ENCODE measurements at regions not wholly inside any gene's neighbourhood (a gene's known extent, or its start where the extent isn't known, plus 50 kb on each side); places are given as distances from the start of the nearest gene placed in this dataset.

- DNase-seq: peak; percentile 92
Observed at GRCh38 chr9:100714372-100715099, 136.7 kb downstream of the CAVIN4 start.

DNA sequence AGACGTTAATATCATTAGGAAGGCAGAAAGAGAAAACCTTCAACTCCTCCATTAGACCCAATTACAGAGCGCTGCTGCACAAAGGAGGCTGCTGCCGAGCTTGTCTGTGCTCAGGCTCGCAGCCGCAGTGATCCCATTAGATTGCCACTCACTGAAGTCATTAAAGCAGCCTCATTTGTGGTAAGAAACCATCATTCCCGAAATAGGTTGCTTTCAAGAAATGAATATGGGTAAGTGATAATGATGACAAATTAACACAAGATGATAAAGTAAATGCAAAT, 137.2 kb downstream of the CAVIN4 start:
- DNase-seq: peak; percentile 69

- DNase-seq: no peak
Observed at GRCh38 chr9:100718717-100719116, 140.8 kb downstream of the CAVIN4 start.

DNA sequence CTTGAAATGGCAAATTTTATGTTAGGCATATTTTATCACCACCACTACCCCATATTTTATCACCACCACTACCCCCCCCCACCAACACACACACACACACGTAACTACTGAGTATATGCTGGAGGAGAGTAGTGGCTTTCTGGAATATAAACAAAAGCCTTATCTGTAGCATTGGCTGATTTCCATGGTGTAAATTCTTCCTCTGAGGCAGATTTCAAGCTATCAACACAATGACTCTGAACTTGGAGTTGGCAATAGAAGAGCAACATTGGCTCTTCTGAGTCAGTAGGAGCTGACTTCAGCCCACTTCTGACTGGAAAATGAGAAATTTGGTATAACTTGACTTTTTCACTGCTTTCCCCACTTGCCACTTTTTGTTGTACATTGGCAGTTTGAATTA, 143.0 kb downstream of the CAVIN4 start:
- no peak for DNase-seq

DNA sequence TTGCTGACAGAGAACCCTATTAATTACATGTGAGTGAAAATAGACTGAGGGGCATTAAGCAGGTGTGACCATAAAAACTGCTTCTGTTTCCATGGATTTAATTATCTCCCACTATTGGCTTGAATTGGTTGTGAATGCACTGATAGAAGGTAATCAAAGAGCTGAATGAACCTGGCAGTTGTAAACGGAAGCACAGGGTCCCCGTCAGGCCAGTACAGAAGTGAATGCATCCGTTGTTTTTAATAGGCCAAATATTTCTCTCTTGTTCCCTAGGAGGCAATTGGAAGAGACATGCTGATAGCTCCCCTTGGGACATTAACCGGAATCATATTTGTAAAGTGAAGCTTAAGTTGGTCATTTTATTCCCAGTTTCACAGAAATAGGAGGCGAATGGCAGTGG, 147.0 kb downstream of the CAVIN4 start:
- no peak for DNase-seq

GRCh38 chr9:100725371-100725770, 147.5 kb downstream of the CAVIN4 start:
- peak; percentile 51 for DNase-seq

DNA sequence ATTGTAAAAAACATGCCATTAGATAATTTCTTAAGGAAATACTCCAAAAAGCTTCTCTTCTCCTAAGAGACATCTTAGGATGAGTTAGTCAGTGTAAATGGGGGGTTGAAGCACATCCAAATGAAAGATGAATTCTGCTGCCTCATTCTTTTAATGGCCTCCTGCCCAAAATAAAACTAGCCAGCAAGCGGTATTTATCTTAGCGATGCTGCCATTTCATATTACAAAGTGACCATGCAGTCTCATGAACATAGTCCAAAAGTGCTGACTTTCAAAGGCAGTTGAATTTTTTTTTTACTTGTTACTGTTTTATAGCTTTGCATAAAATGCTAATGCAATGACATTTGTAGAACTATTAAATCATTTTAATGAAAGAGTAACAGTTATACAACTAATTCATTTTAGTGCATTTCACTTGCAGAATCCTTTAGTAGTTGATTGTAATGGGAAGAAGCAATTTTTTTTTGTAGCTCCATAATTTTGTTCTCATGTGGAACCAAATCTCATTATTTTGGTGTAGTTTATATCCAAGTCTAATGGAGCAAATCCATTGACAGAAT, 151.5 kb downstream of the CAVIN4 start:
- DNase-seq: no peak

DNA sequence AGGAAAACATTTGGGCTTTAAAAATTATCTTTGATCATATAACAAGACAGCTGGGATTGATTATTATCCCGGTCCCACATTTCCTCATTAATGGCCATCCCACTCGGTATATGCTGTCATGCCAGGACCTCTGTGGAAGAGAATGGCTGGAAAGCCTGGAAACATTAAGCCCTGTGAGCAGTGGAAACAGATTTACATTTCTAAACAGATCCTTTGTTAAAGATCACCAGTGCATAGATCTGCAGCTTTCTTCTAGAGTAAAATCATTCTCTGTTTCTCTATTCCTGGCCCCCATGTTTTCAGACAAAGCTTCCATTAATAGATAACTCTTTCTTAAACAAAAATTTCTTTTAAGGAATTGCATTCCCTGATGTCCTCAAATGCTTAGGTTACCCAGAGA, 152.2 kb downstream of the CAVIN4 start:
- no peak for DNase-seq

DNA sequence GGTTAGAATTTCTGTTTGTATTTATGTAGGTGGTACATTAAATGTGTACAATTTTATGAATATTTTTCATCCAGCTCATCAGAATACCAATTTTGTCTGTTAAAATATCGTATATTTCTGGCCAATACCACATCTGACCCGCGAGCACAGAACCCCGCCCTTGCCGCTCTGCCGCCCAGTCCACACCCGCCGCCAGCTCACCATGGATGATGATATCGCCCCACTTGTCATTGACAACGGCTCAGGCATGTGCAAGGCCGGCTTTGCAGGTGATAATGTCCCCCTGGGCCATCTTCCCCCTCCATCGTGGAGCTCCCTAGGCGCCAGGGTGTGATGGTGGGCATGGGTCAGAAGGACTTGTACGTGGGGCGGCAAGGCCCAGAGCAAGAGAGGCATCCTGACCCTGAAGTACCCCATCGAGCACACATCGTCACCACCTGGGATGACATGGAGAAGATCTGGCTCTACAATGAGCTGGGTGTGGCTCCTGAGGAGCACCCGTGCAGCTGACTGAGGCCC, 153.2 kb downstream of the CAVIN4 start:
- DNase-seq: no peak

GRCh38 chr9:100731557-100731956, 153.7 kb downstream of the CAVIN4 start:
- DNase-seq: no peak

DNA sequence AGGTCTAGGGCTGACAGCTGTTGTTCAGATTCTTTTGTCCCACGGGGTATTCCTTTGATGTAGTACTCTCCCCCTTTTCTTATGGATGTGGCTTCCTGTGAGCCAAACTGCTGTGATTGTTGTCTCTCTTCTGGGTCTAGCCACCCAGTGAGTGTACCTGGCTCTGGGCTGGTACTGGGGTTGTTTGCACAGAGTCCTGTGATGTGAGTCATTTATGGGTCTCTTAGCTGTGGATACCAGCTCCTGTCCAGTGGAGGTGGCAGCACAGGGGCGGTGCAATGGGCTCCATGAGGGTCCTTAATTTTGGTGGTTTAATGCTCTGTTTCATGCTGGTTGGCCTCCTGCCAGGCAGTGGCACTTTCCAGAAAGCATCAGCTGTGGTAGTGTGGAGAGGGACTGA, 161.3 kb downstream of the CAVIN4 start:
- DNase-seq: no peak

- no peak for DNase-seq
Observed at GRCh38 chr9:100739666-100740065, 161.8 kb downstream of the CAVIN4 start.

GRCh38 chr9:100748930-100749329, 171.1 kb downstream of the CAVIN4 start:
- peak; percentile 5 for DNase-seq

DNA sequence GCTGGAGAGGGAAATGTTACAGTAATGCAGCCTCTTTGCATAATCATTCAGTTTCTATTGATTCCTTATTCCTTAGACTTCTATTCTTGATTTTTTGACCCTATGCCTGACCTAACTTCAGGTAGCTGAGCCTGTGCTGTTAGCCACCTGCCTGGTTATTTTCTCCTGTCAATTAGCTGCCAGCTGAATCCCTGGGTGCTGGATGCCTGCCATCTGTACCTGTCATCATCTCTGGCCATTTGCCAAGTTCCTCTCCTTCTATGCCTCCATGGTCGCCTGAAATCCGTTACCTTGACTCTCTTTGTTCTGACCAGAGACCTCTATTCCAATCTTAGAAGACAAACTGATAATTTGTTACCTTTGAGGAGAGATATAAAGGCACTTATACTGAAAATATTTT, 178.3 kb downstream of the CAVIN4 start:
- peak; percentile 82 for DNase-seq

DNA sequence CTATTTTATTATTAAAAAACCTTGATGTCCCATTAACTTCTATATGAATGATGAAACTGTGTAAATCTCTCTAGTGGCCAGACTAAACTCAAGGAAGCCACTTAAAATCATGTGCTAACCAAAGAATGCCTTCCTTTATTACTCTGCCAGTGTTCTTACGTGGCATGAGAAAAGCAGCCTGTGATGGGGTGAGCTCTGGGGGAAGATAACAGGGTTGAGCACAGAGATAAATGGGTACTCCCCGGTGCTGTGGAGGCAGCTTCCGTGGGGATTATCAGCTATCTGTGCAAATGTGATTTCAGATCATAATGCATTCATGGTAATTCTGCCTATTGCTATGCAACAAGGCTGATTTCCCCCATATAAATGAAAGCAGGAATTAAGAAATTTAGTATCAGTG, 181.3 kb downstream of the CAVIN4 start:
- peak; percentile 4 for DNase-seq

DNA sequence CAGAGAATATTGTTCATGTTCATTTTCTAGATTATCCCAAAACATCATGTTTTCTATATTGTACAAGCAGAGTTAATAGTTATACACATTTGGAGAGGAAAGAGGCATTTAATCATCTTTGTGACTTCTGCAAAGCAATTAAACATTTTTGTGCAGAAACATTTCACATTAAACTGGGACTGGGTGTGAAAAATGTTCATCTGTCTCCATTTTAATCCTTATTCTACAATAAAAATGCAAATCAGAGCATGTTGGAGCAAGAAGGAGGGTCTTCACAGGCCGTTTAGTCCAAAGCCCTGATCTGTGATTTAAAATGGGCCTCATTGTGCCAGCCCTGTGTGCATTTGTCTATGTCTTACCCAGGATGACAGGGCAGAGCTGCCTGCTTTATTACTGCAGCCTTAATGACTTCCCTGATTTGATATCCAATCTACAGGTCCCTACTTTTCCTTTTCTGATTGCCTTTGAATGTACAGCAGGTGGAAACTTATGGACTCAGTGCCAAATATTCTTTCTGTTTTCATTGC, 183.5 kb downstream of the CAVIN4 start:
- DNase-seq: no peak

GRCh38 chr9:100774326-100774725, 196.4 kb downstream of the CAVIN4 start:
- DNase-seq: no peak

GRCh38 chr9:100774962-100775361, 197.1 kb downstream of the CAVIN4 start:
- no peak for DNase-seq

DNA sequence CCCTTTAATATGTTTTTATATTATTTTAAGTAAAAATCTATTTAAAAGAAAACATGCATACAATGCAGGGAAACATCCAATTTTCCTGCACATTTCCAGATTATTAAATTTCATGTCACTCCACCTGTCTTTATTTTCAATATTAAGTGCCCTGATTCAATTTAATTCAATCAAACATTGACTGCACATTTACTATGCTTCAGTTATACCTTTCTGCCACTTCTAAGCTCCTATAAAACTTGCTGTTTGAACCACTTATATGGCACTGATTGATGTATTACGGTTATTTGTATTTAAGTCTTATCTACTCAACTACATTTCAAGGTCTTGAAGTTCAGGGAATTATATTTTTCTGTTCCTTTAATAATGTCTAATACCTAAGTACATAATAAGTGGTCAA, 198.0 kb downstream of the CAVIN4 start:
- no peak for DNase-seq

- no peak for DNase-seq
Observed at GRCh38 chr9:100784755-100785154, 206.9 kb downstream of the CAVIN4 start.

DNA sequence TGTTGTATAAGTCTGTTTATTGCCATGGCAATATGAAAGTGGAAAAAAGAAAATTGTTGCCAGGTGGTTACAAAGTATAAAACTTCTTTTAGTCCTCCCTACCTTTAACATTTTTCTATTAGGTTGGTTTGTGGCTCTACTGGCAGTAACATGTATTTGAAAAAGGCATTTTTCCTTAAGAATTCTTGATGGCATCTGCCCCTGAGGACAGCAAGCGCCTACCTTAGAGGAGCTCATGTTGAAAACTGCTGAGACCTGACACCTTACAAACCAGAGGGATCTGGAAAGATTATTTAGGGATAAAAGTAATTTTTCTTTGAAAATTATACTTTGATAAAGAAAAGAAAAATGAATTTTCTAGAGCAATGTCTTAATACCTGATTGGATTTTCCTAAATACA, 208.1 kb downstream of the CAVIN4 start:
- DNase-seq: no peak

DNA sequence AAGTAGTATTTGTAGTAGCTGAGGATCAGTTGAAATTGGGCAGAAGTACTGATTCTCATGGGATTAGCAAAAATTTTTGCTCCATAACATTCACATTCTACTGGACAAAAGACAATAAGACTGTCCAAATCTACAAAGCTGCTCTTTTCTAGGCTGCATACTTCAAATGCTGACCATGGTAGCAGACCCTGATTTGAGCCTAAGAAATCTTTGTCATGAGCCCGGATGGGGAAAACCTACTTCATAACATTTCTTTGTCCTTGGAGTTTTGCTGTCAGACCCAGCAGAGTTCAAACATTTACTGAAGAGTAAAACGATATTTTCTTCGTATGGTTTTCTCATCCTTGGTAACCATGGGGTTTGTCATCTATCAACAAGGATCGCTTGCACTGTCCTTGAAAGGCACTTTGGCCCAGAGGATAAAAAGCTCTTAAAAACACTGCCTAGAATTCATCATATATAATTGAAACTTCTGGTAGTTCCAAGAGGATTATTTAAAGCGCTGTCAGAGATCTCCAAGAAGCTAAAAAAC, 216.9 kb downstream of the CAVIN4 start:
- DNase-seq: no peak

DNA sequence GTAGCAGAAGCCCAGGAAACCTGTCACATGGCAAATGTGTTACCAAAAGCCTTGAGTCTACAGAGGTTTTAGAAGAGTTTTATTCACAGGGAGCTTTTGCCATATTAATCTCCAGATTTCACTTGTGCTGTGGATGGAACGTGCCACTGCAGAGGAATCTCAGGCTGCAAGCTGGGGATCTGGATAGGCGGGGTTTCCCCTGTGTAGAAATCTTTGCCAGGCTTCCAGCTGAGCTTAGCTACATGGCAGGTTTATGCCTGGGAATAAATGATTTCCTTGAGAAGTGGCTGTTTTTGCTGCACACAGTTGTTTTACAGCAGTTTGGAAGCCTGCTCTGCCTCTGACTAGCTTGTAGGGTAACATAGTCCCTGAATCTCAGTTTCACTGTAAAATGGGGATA, 224.6 kb upstream of the PLPPR1 start:
- no peak for DNase-seq

DNA sequence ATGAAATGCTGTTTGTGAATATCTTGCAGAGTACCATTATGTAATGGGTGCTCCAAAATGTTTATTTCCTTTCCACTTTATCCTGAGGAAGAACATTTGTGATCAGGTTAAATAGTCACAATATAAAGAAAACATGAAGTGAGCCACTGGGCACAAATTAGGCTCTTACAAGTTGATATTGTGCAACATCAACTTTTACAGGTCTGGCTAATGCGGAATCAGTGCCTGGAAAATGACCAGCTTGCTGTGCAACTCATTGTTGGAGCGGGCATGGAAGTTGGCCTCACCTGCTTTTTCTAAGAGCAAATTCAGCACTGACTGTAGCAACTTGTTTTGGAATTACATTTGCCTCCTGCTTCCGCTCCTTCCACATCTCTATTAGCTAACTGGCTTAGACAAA, 216.9 kb upstream of the PLPPR1 start:
- no peak for DNase-seq

GRCh38 chr9:100813871-100814270, 214.7 kb upstream of the PLPPR1 start:
- no peak for DNase-seq
